ACC112 (cell line): ENCODE measurements at regions not wholly inside any gene's neighbourhood (a gene's known extent, or its start where the extent isn't known, plus 50 kb on each side); places are given as distances from the start of the nearest gene placed in this dataset.

Source experiments
- H2AFZ ChIP-seq: fragments of 200-600 bp; sonication (generic); one replicate; pipeline ENCODE4 v1.6.0; 2017; ENCODE audit warnings: antibody characterized with exemption, low read length; ENCODE audit not compliant: unreplicated experiment
- H3K27ac ChIP-seq: fragments of 200-600 bp; sonication (generic); 2 replicates; pipeline ENCODE4 v1.5.1; 2014; ENCODE audit warnings: low read depth, mild to moderate bottlenecking, antibody characterized with exemption, low read length, moderate library complexity
- H3K27me3 ChIP-seq: fragments of 200-600 bp; sonication (generic); 2 replicates; pipeline ENCODE4 v1.6.1; 2014; ENCODE audit warnings: mild to moderate bottlenecking, antibody characterized with exemption, low read length, moderate library complexity, mixed read lengths; ENCODE audit not compliant: insufficient read depth
- H3K36me3 ChIP-seq: fragments of 200-600 bp; sonication (generic); 2 replicates; pipeline ENCODE4 v1.6.1; 2016; ENCODE audit warnings: mild to moderate bottlenecking, antibody characterized with exemption, low read length, moderate library complexity, mixed read lengths; ENCODE audit not compliant: insufficient read depth
- H3K4me1 ChIP-seq: fragments of 200-600 bp; sonication (generic); one replicate; pipeline ENCODE4 v1.6.1; 2016; ENCODE audit warnings: low read length, mixed read lengths; ENCODE audit not compliant: insufficient read depth, unreplicated experiment, control insufficient read depth
- H3K4me3 ChIP-seq: fragments of 200-600 bp; sonication (generic); 2 replicates; pipeline ENCODE4 v1.5.1; 2014; ENCODE audit warnings: mild to moderate bottlenecking, low read depth, low read length
- H3K79me2 ChIP-seq: fragments of 200-600 bp; sonication (generic); one replicate; pipeline ENCODE4 v1.6.0; 2016; ENCODE audit warnings: low read length; ENCODE audit not compliant: control insufficient read depth, unreplicated experiment, insufficient read depth

- Histone ChIP-seq H2AFZ (peak overlapping the region; percentile 14), H3K4me1 (no peaks in the 10 kb centered on the region), H3K79me2 (no peaks in the 10 kb centered on the region), H3K27ac (no peak overlapping the region), H3K4me3 (no peak overlapping the region), H3K36me3 (no peaks in the 10 kb centered on the region), H3K27me3 (no peaks in the 10 kb centered on the region)
These were observed 875.4 kb downstream of the SLITRK6 start for GRCh38 chr13:84923831-84924230.

DNA sequence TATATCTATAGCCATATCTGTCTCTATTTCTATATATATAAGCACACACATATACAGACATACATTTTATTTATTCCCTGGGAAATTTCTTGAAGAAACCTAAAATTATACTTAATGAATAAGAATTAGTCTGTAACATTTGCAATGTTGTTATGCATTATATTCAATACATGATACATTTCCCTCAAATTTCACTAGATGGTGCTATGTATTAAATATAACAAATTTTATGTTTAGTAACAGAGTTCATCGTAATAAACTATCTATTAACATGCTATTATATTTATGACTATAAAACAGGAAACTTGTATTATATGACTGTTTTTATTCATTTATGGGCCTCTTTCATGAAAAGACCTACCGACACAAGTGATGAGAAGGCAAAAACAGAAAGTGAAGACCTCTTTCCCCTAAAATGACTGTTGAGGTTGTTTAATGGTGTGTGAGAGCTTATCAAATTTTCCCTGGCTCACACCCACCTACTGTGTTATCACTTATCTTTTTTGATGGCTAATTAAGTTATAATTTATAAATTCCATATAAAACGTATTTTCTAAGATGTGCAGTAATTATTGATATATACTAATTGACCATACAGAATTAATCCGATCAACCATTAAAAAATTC, 881.9 kb downstream of the SLITRK6 start:
- Histone ChIP-seq H3K27me3 (no peaks in the 10 kb centered on the region), H3K36me3 (no peaks in the 10 kb centered on the region), H3K27ac (no peak overlapping the region), H3K4me1 (no peaks in the 10 kb centered on the region), H3K4me3 (no peak overlapping the region), H2AFZ (no peak overlapping the region), H3K79me2 (no peaks in the 10 kb centered on the region)

- no peak overlapping the region for H2AFZ ChIP-seq
- H3K4me1 ChIP-seq, result no peaks in the 10 kb centered on the region
- H3K36me3 ChIP-seq, result no peaks in the 10 kb centered on the region
These were observed 886.5 kb downstream of the SLITRK6 start for GRCh38 chr13:84912720-84913119.

GRCh38 chr13:84910423-84910822, 888.8 kb downstream of the SLITRK6 start:
- Histone ChIP-seq H3K4me3 (no peak overlapping the region), H3K79me2 (no peaks in the 10 kb centered on the region), H3K27ac (no peak overlapping the region), H2AFZ (no peak overlapping the region), H3K27me3 (no peaks in the 10 kb centered on the region), H3K36me3 (no peaks in the 10 kb centered on the region), H3K4me1 (no peaks in the 10 kb centered on the region)

More at GRCh38 chr13:84912720-84913119, 886.5 kb downstream of the SLITRK6 start:
- no peak overlapping the region for H3K4me3 ChIP-seq
- no peaks in the 10 kb centered on the region for H3K27me3 ChIP-seq
- no peak overlapping the region for H3K27ac ChIP-seq
- no peaks in the 10 kb centered on the region for H3K79me2 ChIP-seq

GRCh38 chr13:84903391-84903790, 895.8 kb downstream of the SLITRK6 start:
- Histone ChIP-seq H3K36me3 (no peaks in the 10 kb centered on the region), H2AFZ (no peak overlapping the region), H3K27me3 (no peaks in the 10 kb centered on the region), H3K27ac (no peak overlapping the region), H3K79me2 (no peaks in the 10 kb centered on the region), H3K4me1 (no peaks in the 10 kb centered on the region), H3K4me3 (no peak overlapping the region)

GRCh38 chr13:84902243-84902642, 897.0 kb downstream of the SLITRK6 start:
- no peak overlapping the region for H2AFZ ChIP-seq
- no peak overlapping the region for H3K4me3 ChIP-seq
- H3K36me3 ChIP-seq, result no peaks in the 10 kb centered on the region
- no peaks in the 10 kb centered on the region for H3K27me3 ChIP-seq
- no peaks in the 10 kb centered on the region for H3K79me2 ChIP-seq
- H3K4me1 ChIP-seq, result no peaks in the 10 kb centered on the region
- no peak overlapping the region for H3K27ac ChIP-seq

GRCh38 chr13:84896128-84896527, 903.1 kb downstream of the SLITRK6 start:
- Histone ChIP-seq H3K79me2 (no peaks in the 10 kb centered on the region), H3K36me3 (no peaks in the 10 kb centered on the region), H3K27ac (no peak overlapping the region), H2AFZ (no peak overlapping the region), H3K4me3 (no peak overlapping the region), H3K4me1 (no peaks in the 10 kb centered on the region), H3K27me3 (no peaks in the 10 kb centered on the region)

GRCh38 chr13:84894749-84895148, 904.5 kb downstream of the SLITRK6 start:
- Histone ChIP-seq H2AFZ (no peak overlapping the region), H3K27me3 (no peaks in the 10 kb centered on the region), H3K4me1 (no peaks in the 10 kb centered on the region), H3K36me3 (no peaks in the 10 kb centered on the region), H3K79me2 (no peaks in the 10 kb centered on the region), H3K4me3 (no peak overlapping the region), H3K27ac (no peak overlapping the region)

DNA sequence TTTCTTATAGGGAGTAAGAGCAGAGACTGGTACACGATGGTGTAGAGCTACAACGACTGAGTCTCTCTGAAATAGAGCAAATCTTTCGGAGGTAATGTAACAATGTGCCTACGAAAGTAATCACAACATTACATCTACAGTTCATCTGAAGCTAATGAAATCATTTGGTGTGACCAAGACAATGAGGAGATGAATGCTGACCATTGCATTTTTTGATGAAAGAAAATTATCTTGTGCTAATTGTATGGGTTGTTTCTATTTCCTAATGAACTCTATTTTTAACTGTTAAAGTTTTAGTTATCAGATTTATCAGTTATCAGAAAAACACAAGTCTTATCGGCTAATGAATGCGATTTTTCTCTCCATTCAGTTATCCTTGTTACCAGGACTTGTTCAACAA, 913.4 kb downstream of the SLITRK6 start:
- no peak overlapping the region for H2AFZ ChIP-seq
- H3K4me1 ChIP-seq, result no peaks in the 10 kb centered on the region
- H3K4me3 ChIP-seq, result no peak overlapping the region
- H3K79me2 ChIP-seq, result no peaks in the 10 kb centered on the region
- H3K27me3 ChIP-seq, result no peaks in the 10 kb centered on the region
- no peak overlapping the region for H3K27ac ChIP-seq
- H3K36me3 ChIP-seq, result no peaks in the 10 kb centered on the region

- H3K27ac ChIP-seq, result no peak overlapping the region
- H3K79me2 ChIP-seq, result no peaks in the 10 kb centered on the region
- no peaks in the 10 kb centered on the region for H3K36me3 ChIP-seq
- no peak overlapping the region for H3K4me3 ChIP-seq
- no peak overlapping the region for H2AFZ ChIP-seq
- H3K27me3 ChIP-seq, result no peaks in the 10 kb centered on the region
- H3K4me1 ChIP-seq, result no peaks in the 10 kb centered on the region
These were observed 925.3 kb downstream of the SLITRK6 start for GRCh38 chr13:84873951-84874350.

GRCh38 chr13:84870190-84870589, 929.0 kb downstream of the SLITRK6 start:
- Histone ChIP-seq H2AFZ (no peak overlapping the region), H3K36me3 (no peaks in the 10 kb centered on the region)

More at GRCh38 chr13:84870190-84870589, 929.0 kb downstream of the SLITRK6 start:
- no peak overlapping the region for H3K4me3 ChIP-seq
- no peaks in the 10 kb centered on the region for H3K79me2 ChIP-seq
- H3K27me3 ChIP-seq, result no peaks in the 10 kb centered on the region
- no peaks in the 10 kb centered on the region for H3K4me1 ChIP-seq
- H3K27ac ChIP-seq, result no peak overlapping the region
